GM18499 (cell line): ENCODE measurements at regions not wholly inside any gene's neighbourhood (a gene's known extent, or its start where the extent isn't known, plus 50 kb on each side); places are given as distances from the start of the nearest gene placed in this dataset.
"Not testable (repeated sequence)": the region's sequence is repeated elsewhere in the genome, so short reads cannot be mapped to it uniquely, and the experiment has no call there.

Experiments
- ATAC-seq: cut with Tn5 transposase; IDR thresholded peaks from one replicate; pipeline ENCODE4 v1.9.1; 2021; ENCODE audit warnings: moderate number of reproducible peaks; ENCODE audit not compliant: insufficient read depth, unreplicated experiment

DNA sequence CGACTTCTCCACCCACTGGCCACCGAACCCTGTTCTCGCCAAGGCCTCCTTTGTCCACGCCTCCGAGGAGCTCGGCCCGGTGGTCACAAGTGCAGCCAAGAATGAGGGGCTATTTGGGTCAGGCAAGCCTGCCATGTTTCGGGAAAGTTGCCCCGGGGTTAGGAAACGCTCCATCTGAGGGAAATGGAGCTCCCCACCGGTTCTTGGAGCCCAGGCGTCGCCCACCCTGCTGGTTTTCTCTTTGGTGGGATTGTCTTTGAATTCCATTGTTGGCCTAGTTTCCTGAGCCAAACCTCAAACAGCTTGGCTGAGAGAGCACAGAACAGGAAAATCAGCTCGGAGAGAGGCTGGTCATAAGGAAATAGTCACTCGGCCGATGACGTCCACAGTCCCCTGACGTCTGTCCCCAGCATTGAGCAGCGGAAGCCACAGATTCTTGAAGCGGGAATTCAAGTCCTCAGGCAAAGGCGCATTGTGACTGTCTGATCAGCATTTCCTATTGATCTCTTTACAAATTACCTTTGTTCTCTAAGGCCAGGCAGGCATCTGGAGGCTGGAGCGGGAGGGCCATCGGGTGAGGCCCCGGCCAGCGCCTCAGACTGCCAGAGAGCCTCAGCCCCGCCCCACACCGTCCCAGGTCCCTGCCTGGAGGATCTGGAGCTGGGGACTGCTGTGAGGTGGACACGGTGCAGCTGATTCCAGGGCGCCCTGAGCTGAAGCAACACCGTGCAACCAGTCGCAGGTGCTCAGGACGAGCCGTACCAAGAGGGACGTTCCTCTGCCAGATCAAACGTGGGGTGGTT is 138.6 kb downstream of the DLL1 start:
- ATAC-seq, result no peak

GRCh38 chr6:170151804-170152123 is 139.1 kb downstream of the DLL1 start:
- no peak for ATAC-seq

- no peak for ATAC-seq
Measured at GRCh38 chr6:170151321-170151771, 139.5 kb downstream of the DLL1 start.

- no peak for ATAC-seq
Measured at GRCh38 chr6:170150590-170150945, 140.3 kb downstream of the DLL1 start.

- ATAC-seq, result no peak
Measured at GRCh38 chr6:170149681-170150589, 140.9 kb downstream of the DLL1 start.

DNA sequence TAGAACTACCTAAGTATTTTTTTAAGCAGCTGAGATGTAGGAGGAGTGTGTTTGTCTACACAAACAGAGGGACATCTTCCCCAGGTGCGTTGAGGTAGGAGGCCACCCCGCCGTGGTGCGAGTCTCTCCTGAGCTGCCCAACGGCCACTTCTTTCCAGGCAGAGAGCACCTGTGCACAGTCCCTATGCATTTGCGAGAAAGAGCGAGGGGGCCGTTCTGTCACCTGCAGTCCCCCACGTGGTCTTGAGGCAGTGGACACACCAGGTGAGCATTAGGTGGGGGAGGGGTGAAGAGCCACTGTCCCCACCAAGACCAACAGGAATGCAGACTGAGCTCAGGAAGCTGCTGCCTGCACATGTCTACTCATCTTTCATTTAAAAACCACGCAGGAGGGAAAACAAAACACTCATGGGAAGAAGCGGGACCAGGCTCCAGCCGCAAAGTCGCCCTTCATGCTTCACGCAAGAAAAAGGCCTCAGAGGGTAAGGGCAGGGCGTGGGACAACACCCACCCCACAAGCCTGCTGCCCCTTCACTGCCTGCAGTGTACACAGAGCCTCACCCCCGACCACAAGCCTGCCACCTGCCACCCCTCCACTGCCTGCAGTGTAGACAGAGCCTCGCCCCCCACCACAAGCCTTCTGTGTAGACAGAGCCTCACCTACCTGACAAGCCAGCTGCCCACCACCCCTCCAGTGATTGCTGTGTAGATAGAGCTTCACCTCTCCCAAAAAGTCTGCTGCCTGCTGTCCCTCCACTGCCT is 142.0 kb downstream of the DLL1 start:
- no peak for ATAC-seq

DNA sequence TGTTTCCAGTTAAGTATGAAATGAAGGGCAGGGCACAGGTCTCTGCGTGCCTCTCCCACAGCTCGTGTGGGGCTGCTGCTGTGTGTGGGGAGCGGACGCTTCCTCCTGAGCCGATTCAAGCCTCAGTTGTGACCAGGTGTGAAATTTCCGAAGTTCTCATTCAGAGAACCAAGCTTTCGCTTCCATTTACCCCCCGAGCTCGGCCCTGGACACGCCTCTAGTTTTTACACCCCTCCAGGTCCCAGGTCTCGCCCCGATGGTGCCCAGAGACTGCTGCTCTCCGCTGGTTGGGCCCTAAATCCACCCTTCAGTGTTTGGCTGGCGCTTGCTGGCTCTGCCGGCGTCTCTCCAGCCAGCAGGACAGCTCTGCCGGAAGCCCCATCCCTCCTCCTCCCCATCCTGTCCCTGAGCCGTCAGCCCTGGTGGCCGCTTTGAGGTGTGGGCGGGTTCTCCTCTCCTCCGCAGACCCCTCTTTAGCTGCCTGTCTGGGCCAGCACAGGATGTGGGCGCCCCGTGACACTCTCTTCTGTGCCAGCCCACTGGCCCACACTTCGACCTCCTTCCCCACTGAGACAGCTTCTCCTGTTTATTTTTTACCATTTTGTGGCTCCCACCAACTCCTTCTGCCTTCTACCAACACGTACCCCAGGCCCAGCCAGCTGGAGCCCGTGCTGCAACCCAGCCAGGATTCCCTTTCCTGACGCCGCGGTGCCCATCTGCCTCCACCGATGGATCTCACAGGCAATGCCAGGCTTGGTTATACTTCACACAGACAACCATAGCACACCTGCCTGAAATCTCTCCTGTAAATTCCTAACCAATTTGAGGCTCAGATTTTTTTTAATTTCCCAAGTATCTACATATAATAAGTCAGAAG is 142.8 kb downstream of the DLL1 start:
- ATAC-seq, result no peak

GRCh38 chr6:170147056-170147787 is 143.7 kb downstream of the DLL1 start:
- ATAC-seq, result no peak

- ATAC-seq, result no peak
Measured at GRCh38 chr6:170146640-170147039, 144.2 kb downstream of the DLL1 start.

DNA sequence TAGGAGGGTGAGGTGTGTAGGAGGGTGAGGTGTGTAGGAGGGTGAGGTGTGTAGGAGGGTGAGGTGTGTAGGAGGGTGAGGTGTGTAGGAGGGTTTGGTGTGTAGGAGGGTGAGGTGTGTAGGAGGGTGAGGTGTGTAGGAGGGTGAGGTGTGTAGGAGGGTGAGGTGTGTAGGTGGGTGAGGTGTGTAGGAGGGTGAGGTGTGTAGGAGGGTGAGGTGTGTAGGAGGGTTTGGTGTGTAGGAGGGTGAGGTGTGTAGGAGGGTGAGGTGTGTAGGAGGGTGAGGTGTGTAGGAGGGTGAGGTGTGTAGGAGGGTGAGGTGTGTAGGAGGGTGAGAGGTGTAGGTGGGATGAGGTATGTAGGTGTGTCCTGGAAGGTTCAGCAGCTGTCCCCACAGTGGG is 144.7 kb downstream of the DLL1 start:
- ATAC-seq, result not testable (repeated sequence)

GRCh38 chr6:170145716-170146115 is 145.2 kb downstream of the DLL1 start:
- ATAC-seq, result not testable (repeated sequence)

DNA sequence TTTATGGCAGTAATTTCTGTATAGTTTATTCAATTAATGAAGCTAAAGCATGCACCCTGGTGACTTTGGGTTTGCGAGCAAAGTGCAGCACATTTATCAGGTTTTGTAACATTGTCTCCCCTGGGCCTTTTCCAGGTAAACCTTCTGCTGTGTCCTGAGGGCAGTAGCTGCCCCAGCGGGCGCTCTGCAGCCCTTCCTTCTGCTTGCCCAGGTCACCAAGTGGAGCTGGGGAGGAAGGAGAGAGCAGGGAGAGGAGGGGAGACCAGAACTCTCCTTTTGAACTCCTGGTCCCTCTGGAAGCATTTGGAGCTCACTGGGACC is 145.6 kb downstream of the DLL1 start:
- ATAC-seq, result no peak

DNA sequence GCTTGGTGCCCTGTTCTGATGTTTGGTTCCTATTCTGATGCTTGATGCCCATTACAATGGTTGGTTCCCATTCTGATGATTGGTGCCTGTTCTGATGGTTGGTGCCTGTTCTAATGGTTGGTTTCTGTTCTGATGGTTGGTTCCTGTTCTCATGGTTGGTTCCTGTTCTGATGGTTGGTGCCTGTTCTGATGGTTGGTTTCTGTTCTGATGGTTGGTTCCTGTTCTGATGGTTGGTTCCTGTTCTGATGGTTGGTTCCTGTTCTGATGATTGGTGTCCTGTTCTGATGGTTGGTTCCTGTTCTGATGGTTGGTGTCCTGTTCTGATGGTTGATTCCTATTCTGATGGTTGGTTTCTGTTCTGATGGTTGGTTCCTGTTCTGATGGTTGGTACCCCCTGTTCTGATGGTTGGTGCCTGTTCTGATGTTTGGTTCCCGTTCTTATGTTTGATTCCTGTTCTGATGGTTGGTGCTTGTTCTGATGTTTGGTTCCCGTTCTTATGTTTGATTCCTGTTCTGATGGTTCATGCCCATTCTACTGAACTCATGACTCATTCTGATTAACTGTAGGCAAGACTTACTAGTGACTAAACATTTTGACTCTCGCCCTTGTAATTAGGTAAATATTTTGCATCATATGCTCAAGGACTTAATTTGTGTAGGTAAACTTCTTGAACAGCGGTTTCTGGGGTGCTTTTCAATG is 146.2 kb downstream of the DLL1 start:
- ATAC-seq, result no peak

GRCh38 chr6:170143401-170144150 is 147.3 kb downstream of the DLL1 start:
- ATAC-seq, result no peak

DNA sequence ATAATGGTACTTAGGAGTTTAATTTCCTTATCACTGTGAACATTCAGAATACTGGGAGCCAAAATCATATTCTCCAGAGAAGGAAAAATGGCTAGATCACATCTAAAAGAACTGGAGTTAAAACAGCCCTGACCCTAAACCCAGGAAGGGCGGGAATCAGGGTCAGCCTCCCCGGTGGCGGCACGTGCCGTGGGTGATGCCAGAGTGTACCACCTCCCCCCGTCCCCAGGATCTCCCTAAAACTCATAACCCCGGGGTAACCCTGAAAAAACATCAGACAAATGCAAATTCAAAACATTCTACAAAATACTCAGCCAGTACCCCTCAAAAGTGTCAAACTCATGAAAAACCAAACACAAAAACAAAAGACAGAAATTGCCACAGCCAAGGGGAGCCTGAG is 148.3 kb downstream of the DLL1 start:
- ATAC-seq, result no peak

GRCh38 chr6:170141061-170141460 is 149.8 kb downstream of the DLL1 start:
- ATAC-seq, result not testable (repeated sequence)

- no peak for ATAC-seq
Measured at GRCh38 chr6:170140129-170140528, 150.7 kb downstream of the DLL1 start.

DNA sequence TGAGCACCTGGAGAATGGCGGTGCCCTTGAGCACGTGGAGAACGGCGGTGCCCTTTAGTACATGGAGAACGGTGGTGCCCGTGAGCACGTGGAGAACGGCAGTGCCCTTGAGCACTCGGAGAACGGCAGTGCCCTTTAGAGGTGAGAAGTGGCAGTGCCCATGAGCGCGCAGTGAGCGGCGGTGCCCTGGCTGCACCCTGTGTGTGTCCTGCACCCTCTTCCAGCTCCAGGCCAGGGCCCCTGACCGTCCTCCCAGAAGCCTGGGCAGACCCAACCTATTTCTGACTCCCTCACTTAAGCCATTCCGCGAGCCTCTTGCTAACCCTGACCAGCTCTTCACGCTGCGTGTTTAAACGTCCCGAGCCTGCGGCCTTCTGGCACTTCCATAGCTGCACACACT is 151.3 kb downstream of the DLL1 start:
- no peak for ATAC-seq
